Tibial artery (tissue), 4 donors: ENCODE measurements at regions not wholly inside any gene's neighbourhood (a gene's known extent, or its start where the extent isn't known, plus 50 kb on each side); places are given as distances from the start of the nearest gene placed in this dataset.
"Not testable (repeated sequence)": the region's sequence is repeated elsewhere in the genome, so short reads cannot be mapped to it uniquely, and the experiment has no call there.

Experiments used
- DNase-seq, 2 donors: peaks; one replicate each; pipeline ENCODE4 v3.0.0-alpha.2; 2019
- H3K27ac ChIP-seq, 2 donors: fragments of 200-600 bp; sonication (generic) in 1 of 2; 1 replicate in 1 of 2; 2 replicates in 1 of 2; pipeline ENCODE4 v1.5.1; 2018 to 2019; ENCODE audit warnings: mild to moderate bottlenecking in 1 of 2
- H3K27me3 ChIP-seq, 2 donors: fragments of 200-600 bp; sonication (generic) in 1 of 2; one replicate each; pipeline versions ENCODE4 v1.5.1 to v1.6.0; 2016 to 2019
- H3K36me3 ChIP-seq, 3 donors: fragments of 200-600 bp; sonication (generic) in 2 of 3; one replicate each; pipeline ENCODE4 v1.5.1; 2016 to 2019; ENCODE audit warnings: mild to moderate bottlenecking in 2 of 3
- H3K4me1 ChIP-seq, 4 donors: fragments of 200-600 bp; sonication (generic) in 2 of 4; 1 replicate in 3 of 4; 2 replicates in 1 of 4; pipeline ENCODE4 v1.5.1; 2016 to 2019
- H3K4me3 ChIP-seq, 2 donors: fragments of 200-600 bp; sonication (generic) in 1 of 2; 1 replicate in 1 of 2; 2 replicates in 1 of 2; pipeline ENCODE4 v1.5.1; 2018 to 2019; ENCODE audit warnings: mild to moderate bottlenecking in 2 of 2
- H3K9me3 ChIP-seq, 3 donors: fragments of 200-600 bp; sonication (generic) in 1 of 3; one replicate each; pipeline ENCODE4 v1.5.1; 2016 to 2019
- CTCF ChIP-seq, 2 experiments: fragments of 200-600 bp in 1 of 2; fragments of 450-650 bp in 1 of 2; IDR thresholded peaks; one replicate each; pipeline ENCODE4 v1.5.1; 2017 to 2019; ENCODE audit warnings: antibody characterized with exemption in 2 of 2, mild to moderate bottlenecking in 1 of 2, moderate library complexity in 1 of 2
- intact Hi-C: fragments of 100-400 bp; cut with DNase I; formaldehyde crosslinking; loops from one replicate; pipeline ENCODE4 v1.15.0; 2023; ENCODE audit warnings: low total_unique reads

- no peak for DNase-seq
Observed at GRCh38 chr18:4762330-4762729, 307.2 kb upstream of the DLGAP1 start.

GRCh38 chr18:4758980-4759379, 303.9 kb upstream of the DLGAP1 start:
- Histone ChIP-seq H3K27ac (no peak overlapping the region), H3K4me3 (no peak overlapping the region), H3K4me1 (no peaks in the 10 kb centered on the region), H3K9me3 (no peaks in the 10 kb centered on the region), H3K27me3 (no peaks in the 10 kb centered on the region), H3K36me3 (no peaks in the 10 kb centered on the region)
- no peak for DNase-seq
- intact Hi-C loops: no loop called here
- no peak for TF ChIP-seq CTCF (IDR thresholded peaks at IDR 0.05)

More at GRCh38 chr18:4762330-4762729, 307.2 kb upstream of the DLGAP1 start:
- no peak overlapping the region for H3K27ac ChIP-seq
- H3K9me3 ChIP-seq: no peaks in the 10 kb centered on the region
- intact Hi-C loops: no loop called here
- no peaks in the 10 kb centered on the region for H3K4me1 ChIP-seq
- H3K4me3 ChIP-seq: no peak overlapping the region
- no peak for TF ChIP-seq CTCF (IDR thresholded peaks at IDR 0.05)
- no peaks in the 10 kb centered on the region for H3K36me3 ChIP-seq
- no peaks in the 10 kb centered on the region for H3K27me3 ChIP-seq

- no peak for DNase-seq
- Histone ChIP-seq H3K36me3 (no peaks in the 10 kb centered on the region), H3K27ac (no peak overlapping the region), H3K4me1 (no peaks in the 10 kb centered on the region), H3K27me3 (no peaks in the 10 kb centered on the region), H3K9me3 (no peaks in the 10 kb centered on the region), H3K4me3 (no peak overlapping the region)
- TF ChIP-seq CTCF (IDR thresholded peaks at IDR 0.05): no peak
- intact Hi-C loops: no loop called here
Observed at GRCh38 chr18:4755848-4756247, 300.7 kb upstream of the DLGAP1 start.

GRCh38 chr18:4753151-4753550, 298.0 kb upstream of the DLGAP1 start:
- not testable (repeated sequence) for H3K4me3 ChIP-seq, H3K27ac ChIP-seq

GRCh38 chr18:4751523-4751922, 296.4 kb upstream of the DLGAP1 start:
- no peak for TF ChIP-seq CTCF (IDR thresholded peaks at IDR 0.05)
- H3K27me3 ChIP-seq: no peaks in the 10 kb centered on the region
- H3K4me1 ChIP-seq: no peaks in the 10 kb centered on the region
- intact Hi-C loops: no loop called here
- no peaks in the 10 kb centered on the region for H3K9me3 ChIP-seq
- H3K4me3 ChIP-seq: no peak overlapping the region
- DNase-seq: no peak
- no peak overlapping the region for H3K27ac ChIP-seq
- no peaks in the 10 kb centered on the region for H3K36me3 ChIP-seq

More at GRCh38 chr18:4753151-4753550, 298.0 kb upstream of the DLGAP1 start:
- intact Hi-C loops, H3K27me3 ChIP-seq, H3K36me3 ChIP-seq, H3K9me3 ChIP-seq, H3K4me1 ChIP-seq, DNase-seq: not testable (repeated sequence)

- no peaks in the 10 kb centered on the region for H3K27me3 ChIP-seq
- DNase-seq: no peak
- H3K9me3 ChIP-seq: no peaks in the 10 kb centered on the region
- no peak overlapping the region for H3K27ac ChIP-seq
- H3K36me3 ChIP-seq: no peaks in the 10 kb centered on the region
- no peaks in the 10 kb centered on the region for H3K4me1 ChIP-seq
- no peak overlapping the region for H3K4me3 ChIP-seq
- intact Hi-C loops: no loop called here
- no peak for TF ChIP-seq CTCF (IDR thresholded peaks at IDR 0.05)
Observed at GRCh38 chr18:4750393-4751346, 295.6 kb upstream of the DLGAP1 start.
